Hematopoietic multipotent progenitor cell treated with erythropoietin and hydrocortisone succinate and interleukin-3 and kit ligand, for 15 days (in vitro differentiated cells): ENCODE measurements at regions not wholly inside any gene's neighbourhood (a gene's known extent, or its start where the extent isn't known, plus 50 kb on each side); places are given as distances from the start of the nearest gene placed in this dataset.

Experiments used
- DNase-seq: peaks from one replicate; pipeline ENCODE4 v3.0.0-alpha.2; 2015; ENCODE audit warnings: low spot score

DNA sequence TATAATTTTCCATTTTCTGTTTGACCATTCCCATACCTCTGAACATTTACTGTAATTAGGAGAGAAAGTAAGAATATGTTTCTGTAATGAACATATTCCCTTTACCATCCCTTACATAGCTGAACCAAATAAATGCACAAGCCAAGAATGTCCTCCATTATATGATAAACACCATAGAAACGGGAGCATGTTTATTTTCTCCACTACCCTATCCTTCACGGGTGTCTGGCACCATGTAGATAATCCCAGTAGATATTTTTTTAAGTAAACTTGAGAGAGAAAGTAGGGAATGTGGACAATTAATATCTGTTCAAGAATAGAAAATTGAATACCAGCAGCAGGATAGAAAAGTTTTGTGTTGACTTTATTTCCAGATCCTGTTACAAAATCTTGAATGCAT lies 928.4 kb downstream of the EFNB2 start:
- DNase-seq: no peak

DNA sequence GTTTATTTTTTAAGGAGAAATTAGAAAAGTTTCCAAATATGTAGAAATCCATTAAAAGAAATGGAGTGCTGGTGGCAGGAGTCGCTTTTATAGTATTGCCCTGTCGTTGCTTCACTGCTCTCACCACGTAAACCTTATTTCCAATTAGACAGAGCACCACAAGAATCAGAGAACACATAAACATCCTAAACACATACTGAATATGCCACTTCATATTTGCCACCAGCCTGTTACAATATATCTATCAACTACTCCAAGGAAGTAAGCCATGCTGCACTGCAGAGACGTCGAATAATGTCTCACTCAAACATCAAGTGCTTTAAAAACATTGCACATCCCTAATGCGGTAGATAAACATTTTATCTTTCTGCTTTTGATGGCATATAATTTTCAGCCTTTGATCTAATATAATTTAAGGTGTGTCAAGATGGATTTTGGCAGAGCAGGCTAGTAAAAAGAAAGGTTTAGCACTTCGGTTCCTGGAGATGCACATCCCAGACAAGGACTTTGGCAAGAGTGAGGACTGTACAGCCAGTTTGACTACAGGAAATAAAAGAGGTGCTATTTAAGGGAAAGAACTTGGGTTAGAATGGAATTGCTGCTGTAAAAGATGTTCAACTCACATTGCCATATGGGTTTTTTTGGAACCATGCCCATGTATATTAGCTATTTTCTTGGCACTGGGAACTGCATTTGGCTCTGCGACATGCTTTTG lies 932.3 kb downstream of the EFNB2 start:
- no peak for DNase-seq

DNA sequence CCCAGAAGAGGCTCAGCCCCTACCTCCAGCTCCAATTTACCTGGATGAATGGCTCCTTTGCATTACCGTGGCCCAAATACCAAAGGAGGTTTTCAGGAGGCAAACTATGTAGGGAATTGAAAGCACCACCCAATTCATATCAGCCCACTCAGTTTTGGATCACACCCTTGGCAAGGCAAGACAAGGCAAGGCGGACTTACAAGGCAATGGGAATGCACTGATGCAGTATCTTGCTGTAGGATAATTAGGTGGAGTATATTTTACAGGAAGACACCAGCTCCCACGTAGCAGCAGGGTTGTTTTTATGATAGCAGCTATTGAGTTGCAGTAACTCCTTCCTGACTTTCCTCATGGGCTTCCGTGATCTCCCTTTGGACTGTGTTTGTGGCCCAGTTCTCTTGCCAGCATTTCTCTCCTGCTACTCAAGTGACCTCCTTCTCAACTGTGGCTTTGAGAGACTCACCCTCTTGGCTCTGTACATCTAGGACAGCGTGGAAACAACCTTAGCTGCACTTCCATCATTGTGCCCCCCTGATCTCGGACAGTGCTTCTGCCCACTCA lies 935.9 kb downstream of the EFNB2 start:
- no peak for DNase-seq

DNA sequence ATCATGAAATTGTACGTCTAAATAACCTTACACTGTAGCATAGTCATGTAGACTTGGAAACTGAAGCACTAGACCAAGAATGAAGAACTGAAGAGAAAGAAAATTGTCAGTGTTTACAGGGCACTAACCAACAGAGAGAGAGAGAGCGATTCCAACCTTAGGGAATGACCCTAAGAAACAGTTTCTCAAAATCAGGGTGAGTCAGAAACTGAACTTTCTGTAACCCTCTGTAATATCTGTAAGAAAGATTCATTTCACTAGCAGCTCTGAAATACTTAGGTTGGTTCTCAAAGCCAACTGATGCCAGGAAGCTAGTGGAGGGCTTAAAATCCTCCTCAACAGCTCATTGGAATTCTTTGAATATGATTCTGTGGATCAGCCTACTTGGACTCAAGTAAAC lies 936.9 kb downstream of the EFNB2 start:
- no peak for DNase-seq

DNA sequence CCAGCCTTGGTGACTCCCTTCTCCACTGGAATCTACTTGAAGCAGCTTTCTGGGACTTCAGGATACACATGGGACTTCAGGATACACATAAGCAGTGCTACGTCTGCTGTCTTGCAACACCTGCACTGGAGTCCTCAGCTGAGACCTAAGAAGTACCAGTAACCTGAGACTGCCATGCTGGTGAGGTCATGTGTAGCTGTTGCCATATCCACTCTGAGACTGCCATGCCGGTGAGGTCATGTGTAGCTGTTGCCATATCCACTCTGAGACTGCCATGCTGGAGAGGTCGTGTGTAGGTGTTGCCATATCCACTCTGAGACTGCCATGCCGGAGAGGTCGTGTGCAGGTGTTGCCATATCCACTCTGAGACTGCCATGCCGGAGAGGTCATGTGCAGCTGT lies 937.9 kb downstream of the EFNB2 start:
- DNase-seq: no peak

DNA sequence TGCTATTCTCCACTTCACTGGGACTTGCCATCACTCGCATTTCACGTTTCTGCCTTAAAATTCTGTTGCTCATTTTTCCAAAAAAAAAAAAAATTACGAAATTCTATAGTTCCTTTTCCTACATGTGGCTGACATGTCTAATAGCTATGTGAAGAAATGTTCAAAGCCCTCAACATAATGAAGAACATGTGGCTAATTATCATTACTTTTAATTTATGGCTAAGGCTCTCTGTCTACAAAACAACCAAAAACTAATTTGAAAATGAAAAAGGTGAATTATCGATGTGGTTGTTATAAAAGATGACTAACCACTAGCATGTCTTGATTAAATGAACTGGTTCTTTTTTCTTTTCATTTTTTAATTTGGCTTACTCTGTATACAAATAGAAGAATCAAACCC lies 940.0 kb downstream of the EFNB2 start:
- no peak for DNase-seq

DNA sequence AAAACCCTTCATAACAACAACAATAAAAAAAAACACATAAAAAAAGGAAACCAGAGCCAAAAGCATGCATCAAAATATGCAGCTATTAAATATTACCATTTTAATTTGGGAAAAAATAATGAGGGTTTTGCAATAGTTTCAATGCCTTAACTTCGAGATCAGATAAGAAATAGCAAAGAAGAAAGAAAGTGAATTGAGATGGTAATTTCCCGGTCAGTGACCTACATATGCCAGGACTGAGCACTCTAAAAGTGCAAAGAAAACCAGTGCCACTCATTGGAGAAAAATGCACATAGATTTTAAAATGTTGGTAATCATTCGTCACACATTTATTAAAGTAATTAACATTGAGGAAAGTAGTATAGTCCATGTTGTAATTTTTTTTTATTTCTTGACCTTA lies 944.2 kb downstream of the EFNB2 start:
- DNase-seq: no peak

DNA sequence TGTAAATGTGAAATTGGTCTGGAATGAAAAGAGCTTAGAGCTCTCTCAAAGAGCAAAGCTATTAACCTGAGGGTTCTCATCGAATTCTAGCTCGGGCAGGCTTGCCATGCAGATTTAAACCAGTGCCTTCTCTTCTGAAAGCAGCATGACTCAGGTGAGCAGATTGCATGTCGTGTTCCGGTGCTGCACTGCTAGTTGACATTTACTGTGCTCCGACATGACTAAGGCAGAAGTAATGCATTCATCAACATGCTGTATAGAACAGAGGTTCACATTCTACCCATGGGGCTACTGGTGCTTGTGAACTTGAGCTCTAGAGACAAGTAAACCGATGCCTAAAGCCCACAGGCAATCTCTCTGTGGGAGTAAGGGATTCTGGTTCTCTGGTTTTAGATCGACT lies 947.7 kb downstream of the EFNB2 start:
- no peak for DNase-seq

DNA sequence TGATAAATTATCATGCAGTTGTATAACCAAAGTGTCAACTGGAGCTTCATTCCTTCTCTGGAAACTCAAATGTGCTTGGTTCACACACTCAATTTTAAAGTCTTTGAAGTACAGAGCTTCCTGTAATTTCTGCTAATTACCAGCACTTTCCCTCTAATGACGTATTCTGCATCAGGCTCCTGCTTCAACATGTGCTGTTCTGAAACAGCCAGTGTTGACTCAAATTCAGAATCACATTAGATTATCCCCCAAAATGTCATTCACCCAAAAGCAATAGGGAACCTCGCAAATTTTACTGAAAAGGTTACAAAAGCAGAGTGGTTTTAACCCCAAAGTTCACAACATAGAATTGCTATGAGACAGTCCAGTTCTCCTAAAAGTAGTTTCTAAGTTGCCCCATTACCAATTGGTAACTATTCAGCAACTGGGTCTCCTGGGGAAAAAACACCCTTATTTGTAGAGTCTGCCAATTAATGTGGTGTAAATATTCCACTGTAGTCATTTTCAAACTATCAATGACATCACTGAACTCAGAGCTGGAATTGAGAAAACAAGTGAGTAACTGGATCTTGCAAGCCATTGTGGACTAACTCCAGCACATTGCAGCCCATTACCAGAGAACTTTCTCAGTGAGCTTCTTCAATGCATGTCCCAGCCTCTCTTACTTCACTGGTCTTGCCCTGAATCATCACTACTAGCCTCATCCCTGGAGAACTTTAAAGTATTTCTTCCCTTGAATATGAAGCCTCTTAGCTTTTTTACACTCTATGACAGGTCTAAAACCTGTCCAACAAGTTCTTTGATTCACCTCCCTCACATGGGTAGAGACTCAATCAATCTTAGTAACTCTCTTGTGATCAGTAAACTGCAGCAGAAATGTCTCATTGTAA lies 955.4 kb downstream of the EFNB2 start:
- DNase-seq: no peak

DNA sequence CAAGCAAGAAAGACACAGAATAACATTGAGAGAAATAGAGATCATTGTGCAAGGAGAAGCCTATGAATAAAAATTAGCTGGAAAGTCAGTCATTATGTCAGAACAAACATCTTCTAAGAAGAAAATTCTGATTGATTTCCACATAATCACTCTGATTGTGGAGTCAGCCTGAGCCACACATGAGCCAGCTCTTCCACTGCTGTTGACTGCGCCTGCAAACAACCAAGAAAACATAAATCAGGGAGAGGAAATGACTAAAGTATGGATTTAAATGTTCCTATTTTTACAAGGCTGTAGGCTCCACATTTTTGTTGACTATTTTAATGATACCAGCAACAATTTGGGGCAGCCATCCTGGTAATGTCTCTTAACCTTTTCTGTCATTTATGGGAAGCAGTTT lies 962.3 kb downstream of the EFNB2 start:
- DNase-seq: no peak

DNA sequence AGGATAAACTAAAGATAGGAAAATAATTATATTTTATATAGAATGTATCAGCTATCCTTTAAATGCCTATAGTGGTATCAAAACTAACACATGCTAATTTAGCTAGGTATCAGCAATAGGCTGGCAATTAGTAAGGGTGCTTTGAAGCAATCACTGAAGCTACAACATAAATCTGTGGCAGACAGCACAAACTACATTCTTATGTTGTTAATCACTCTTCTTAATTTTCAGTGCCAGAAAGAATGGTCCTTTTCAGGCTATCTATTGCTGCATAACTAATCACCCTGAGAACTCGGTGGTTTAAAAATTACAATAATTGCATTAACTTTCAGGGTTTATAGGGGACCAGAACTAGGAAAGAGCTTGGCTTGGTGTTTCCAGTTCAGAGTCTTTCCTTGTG lies 963.1 kb downstream of the EFNB2 start:
- no peak for DNase-seq

DNA sequence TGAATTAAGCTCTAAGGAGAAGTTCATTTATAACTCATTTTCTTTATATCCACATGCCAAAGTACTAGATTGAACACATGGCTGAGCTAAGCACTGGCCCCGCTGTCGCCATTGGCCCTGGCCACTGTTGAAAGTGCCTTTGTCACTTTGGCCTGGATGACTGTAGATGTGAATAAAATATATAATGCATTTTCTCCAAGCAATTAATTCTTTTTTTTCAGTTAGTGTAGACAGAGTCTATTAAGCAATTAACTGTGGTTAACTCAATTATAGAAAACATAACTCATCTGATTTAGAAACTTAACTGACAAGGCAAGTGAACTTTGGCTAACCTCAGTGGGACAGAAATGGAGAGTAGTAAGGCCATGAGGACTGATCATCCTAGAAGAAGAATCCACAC lies 965.6 kb downstream of the EFNB2 start:
- DNase-seq: no peak

DNA sequence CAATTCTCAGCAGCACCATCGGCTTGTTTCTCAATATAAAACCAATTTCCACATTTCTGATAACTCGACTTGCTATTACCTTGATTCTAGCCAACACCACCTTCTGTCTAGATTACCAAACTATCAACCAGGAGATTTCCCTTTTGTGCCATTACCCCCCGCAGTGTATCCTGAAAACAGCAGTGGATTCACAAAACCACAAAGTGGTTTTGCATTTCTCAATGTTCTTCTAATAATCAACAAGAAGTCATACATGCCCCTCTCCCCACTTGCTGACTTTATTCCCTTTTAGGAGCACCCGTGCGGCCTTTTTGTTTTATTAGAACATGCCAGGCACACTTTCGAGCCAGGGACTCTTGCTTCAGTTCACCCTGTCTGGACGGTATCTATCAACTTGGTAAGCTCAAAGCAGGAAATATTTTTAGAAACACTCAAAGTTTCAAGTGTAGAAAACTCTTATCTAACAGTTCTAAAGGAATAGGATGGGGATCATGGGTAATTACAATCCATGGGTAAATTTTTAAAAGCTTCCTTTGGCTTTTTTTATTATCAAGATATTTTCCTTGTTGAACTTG lies 967.4 kb downstream of the EFNB2 start:
- no peak for DNase-seq

DNA sequence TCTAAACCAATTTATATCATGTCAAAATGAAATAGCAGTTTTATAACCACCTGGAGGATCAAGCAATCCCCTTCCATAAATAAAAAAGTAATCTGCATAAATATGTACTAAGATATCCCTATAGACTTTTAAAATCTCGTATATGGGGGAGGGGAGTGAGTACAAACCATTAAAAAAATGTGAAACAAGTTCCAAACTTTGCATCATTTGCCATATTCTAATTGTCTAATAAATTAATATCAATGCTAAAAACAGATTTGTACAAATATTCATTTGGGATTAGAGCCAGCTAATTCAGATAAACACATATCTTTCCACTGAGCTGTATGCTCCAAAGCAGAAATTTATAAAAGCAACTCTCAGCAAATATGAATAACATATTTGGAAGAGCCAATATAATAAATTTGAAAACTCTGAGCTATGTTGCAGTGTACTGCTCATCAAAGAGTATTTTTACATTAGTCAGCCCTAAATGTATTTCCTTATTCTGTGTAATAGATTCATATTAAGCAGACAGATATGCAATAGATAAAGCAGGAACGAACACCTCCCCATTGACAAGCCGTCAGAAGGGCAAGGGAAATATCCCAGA lies 970.2 kb downstream of the EFNB2 start:
- no peak for DNase-seq

DNA sequence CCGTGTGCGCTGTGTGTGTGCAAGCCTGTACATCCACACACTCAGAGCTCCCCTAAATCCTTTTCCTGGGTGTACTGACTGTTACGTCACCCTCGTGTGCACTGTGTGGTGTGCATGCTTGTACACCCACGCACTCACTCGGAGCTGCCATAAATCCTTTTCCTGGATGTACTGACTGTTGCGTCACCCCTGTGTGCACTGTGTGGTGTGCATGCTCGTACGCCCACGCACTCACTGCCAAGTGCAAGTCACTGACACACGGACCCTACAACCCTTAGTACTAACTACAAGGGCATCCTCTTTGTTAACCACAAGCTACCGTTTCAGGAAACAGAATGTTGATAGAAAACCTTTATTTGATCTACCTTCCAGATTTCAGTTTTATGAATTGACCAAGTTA lies 983.4 kb downstream of the EFNB2 start:
- no peak for DNase-seq

DNA sequence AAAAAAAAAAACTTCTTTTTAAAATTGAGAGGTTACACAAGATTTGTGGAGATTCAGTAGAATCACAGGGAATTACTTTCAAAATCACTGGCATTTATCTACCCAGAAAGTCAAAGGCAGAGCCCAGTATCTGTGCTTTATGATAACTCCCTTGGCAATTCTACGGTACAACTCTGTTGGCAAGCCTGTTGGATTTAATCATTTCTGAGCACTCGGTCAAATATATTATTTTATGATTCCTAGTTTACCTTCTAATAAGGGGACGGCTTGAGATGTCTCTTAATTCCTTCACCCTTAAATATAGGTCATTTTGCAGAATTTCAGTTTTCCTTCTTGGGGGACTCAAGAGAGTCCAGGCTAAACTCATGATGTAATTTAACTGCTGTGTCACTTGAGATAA lies 987.6 kb downstream of the EFNB2 start:
- DNase-seq: no peak

DNA sequence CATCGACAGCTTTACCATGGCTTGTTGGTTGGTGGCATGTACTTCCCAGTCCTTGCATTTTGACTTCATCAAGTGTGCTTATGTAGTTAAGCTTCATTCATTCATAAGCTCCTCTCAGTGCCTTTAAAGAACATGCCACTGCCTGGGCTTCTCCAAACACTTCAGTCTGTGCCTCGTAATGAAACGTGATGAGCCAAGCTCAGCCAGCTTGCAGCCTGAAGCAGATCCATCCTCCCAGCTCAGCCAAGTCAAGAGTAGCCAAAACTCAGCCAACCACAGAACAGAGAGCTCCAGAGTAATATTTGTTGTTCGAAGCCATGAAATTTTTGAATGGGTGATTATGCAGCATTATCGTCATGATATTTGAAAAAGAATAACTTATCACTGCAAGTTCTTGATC lies 989.7 kb downstream of the EFNB2 start:
- DNase-seq: no peak

DNA sequence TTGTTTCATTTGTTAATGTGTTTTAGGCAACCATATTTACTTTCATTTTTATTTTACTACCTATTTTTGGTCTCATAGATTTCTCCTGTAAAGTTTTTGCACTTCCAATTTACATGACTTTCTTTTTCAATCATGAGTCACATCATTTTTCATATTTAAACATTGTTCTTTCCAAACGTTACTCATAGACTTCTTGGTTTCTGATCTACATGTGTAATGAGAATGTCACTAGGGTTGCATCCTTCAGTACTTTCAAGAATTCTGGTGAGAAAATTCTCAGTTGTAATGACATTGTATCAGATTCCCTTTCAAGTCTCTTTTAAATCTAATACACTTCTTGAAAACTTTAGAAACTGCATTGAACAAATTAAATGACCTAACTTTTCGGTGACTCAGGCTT lies 991.7 kb downstream of the EFNB2 start:
- DNase-seq: no peak

DNA sequence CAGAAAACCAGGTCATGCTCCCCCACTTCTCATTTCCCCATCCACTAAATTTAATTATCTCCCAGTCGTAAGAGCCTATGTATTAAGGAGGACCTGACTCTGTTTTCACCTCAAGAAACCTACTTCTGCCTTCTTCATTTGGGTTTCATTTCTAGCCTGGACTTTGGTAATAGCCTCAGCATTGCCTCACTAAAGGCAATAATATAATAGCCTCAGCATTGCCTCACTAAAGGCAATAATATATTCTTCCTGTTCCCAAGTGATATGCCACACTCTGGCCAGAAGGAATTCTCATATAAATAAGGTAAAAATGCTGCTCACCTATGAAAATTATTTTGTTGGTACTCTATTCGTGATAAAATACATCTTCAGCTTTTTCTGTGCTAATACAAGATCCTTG lies 993.9 kb downstream of the EFNB2 start:
- no peak for DNase-seq

DNA sequence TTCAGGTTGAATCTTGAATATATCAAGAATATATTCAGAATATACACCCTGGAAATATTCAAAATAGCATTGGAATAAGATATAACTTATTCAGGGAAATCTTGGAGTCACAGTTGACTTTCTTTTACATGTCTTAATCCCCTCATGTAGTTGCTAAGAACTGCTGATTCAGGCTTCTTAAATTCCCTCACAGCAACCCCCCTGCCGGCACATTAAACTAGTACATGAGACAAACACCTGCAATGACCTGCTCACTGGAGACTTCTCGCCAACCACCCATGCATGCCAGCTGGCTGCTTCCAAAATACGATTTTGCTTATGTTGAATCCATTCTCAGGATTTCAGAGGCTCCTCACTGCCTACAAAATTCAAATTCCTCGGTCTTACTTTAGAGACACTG lies 997.1 kb downstream of the EFNB2 start:
- DNase-seq: no peak

DNA sequence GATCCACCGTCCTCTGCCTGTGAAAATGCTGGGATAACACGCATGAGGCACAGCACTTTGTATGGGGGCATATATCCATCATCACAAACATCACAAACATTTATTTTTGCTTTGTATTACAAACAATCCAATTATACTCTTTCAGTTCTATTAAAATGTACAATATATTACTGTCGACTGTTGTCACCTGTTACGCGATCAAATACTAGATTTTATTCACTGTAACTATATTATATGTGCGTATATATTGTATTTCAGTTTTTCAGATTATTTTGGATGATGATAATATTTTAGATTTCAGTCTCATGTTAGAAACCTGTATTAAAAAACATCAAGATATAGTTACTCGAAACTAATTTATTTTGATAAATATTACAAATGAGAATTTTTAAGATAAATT lies 998.3 kb downstream of the EFNB2 start:
- DNase-seq: no peak

DNA sequence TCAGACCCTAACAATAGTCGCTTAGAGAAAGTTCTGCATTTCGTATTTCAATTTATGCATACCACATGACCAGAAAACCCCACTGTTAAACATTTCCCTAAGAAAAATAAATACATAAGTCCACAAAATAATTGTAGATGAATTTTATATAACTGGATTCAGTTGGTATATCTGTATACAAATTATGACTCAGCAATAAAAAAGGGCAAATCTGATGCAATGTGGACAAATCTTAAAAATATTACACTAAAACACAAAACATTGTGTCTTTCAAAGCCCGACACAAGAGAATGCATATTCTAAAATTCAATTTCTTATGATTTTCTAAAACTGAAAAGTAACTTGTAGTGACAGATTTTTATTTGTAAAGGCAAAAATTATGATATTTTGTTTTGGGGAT lies 1005.0 kb downstream of the EFNB2 start:
- no peak for DNase-seq

DNA sequence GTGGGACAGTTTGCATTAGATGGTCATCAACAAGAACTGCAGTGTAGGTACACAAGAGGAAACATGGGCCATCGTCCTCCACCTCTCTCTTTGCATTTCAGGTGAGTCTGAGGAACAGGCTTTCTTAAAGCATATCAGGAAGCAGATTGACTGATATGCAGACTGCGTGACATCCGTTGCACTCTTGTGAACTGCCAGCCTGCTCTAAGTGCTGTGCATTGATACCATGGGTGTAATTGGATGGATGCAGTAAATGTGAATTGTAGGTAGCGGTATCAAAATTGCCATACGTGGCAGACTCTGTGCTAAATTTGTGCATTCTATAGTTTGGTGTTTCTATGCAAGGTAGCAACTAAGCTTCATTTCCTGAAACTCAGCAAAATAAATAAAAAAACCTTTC lies 1008.3 kb downstream of the EFNB2 start:
- DNase-seq: no peak
